BE2C (cell line): ENCODE measurements at regions not wholly inside any gene's neighbourhood (a gene's known extent, or its start where the extent isn't known, plus 50 kb on each side); places are given as distances from the start of the nearest gene placed in this dataset.

Experiments
- DNase-seq: peaks from one replicate; pipeline ENCODE4 v3.0.0-alpha.2; 2020
- H3K27me3 ChIP-seq: fragments of 250-450 bp; sonication (Bioruptor Pico); 2 replicates; pipeline ENCODE4 v1.5.1; 2020; ENCODE audit warnings: mild to moderate bottlenecking
- H3K36me3 ChIP-seq: fragments of 250-450 bp; sonication (Bioruptor Pico); 2 replicates; pipeline ENCODE4 v1.5.1; 2020; ENCODE audit warnings: mild to moderate bottlenecking
- H3K4me1 ChIP-seq: fragments of 250-450 bp; sonication (Bioruptor Pico); 2 replicates; pipeline ENCODE4 v1.5.1; 2020
- H3K4me3 ChIP-seq: 2 replicates; pipeline ENCODE4 v1.5.1; 2011; ENCODE audit warnings: low read depth, low read length
- H3K9me3 ChIP-seq: fragments of 250-450 bp; sonication (Bioruptor Pico); 2 replicates; pipeline ENCODE4 v1.5.1; 2020
- CTCF ChIP-seq: IDR thresholded peaks from 2 replicates; pipeline ENCODE4 v1.5.1; 2012; ENCODE audit warnings: mild to moderate bottlenecking, low read depth, low read length

GRCh38 chr9:106467865-106468164 lies 395.2 kb upstream of the ZNF462 start:
- no peak for DNase-seq
- TF ChIP-seq CTCF, result no peak
- no peak overlapping the region for H3K4me3 ChIP-seq
- no peaks in the 10 kb centered on the region for H3K4me1 ChIP-seq
- H3K9me3 ChIP-seq, result no peaks in the 10 kb centered on the region
- H3K36me3 ChIP-seq, result no peaks in the 10 kb centered on the region
- no peaks in the 10 kb centered on the region for H3K27me3 ChIP-seq

GRCh38 chr9:106468431-106468830 lies 394.5 kb upstream of the ZNF462 start:
- H3K27me3 ChIP-seq, result no peaks in the 10 kb centered on the region
- no peaks in the 10 kb centered on the region for H3K9me3 ChIP-seq
- no peak for TF ChIP-seq CTCF
- H3K4me3 ChIP-seq, result no peak overlapping the region
- no peaks in the 10 kb centered on the region for H3K36me3 ChIP-seq
- no peak for DNase-seq
- no peaks in the 10 kb centered on the region for H3K4me1 ChIP-seq

GRCh38 chr9:106478312-106478711 lies 384.7 kb upstream of the ZNF462 start:
- Histone ChIP-seq H3K4me3 (no peak overlapping the region), H3K27me3 (no peaks in the 10 kb centered on the region), H3K4me1 (no peaks in the 10 kb centered on the region), H3K36me3 (no peaks in the 10 kb centered on the region), H3K9me3 (no peaks in the 10 kb centered on the region)
- DNase-seq, result no peak
- TF ChIP-seq CTCF, result no peak

- no peaks in the 10 kb centered on the region for H3K9me3 ChIP-seq
- TF ChIP-seq CTCF, result no peak
- no peak for DNase-seq
These were observed 384.2 kb upstream of the ZNF462 start for GRCh38 chr9:106478727-106479126.

GRCh38 chr9:106479679-106480078 lies 383.3 kb upstream of the ZNF462 start:
- no peak for DNase-seq
- no peak for TF ChIP-seq CTCF

More at GRCh38 chr9:106478727-106479126, 384.2 kb upstream of the ZNF462 start:
- Histone ChIP-seq H3K27me3 (no peaks in the 10 kb centered on the region), H3K4me3 (no peak overlapping the region), H3K4me1 (no peaks in the 10 kb centered on the region), H3K36me3 (no peaks in the 10 kb centered on the region)

GRCh38 chr9:106481013-106481609 lies 381.9 kb upstream of the ZNF462 start:
- H3K4me1 ChIP-seq, result no peaks in the 10 kb centered on the region
- H3K4me3 ChIP-seq, result no peak overlapping the region
- DNase-seq, result no peak
- no peaks in the 10 kb centered on the region for H3K36me3 ChIP-seq
- no peaks in the 10 kb centered on the region for H3K27me3 ChIP-seq
- H3K9me3 ChIP-seq, result no peaks in the 10 kb centered on the region
- TF ChIP-seq CTCF, result no peak

More at GRCh38 chr9:106479679-106480078, 383.3 kb upstream of the ZNF462 start:
- H3K4me3 ChIP-seq, result no peak overlapping the region
- no peaks in the 10 kb centered on the region for H3K4me1 ChIP-seq
- no peaks in the 10 kb centered on the region for H3K36me3 ChIP-seq
- no peaks in the 10 kb centered on the region for H3K9me3 ChIP-seq
- H3K27me3 ChIP-seq, result no peaks in the 10 kb centered on the region
